T-helper 17 cell (primary cell): ENCODE measurements at regions not wholly inside any gene's neighbourhood (a gene's known extent, or its start where the extent isn't known, plus 50 kb on each side); places are given as distances from the start of the nearest gene placed in this dataset.
"Not testable (repeated sequence)": the region's sequence is repeated elsewhere in the genome, so short reads cannot be mapped to it uniquely, and the experiment has no call there.

Experiments
- ATAC-seq: fragments of 150-1000 bp; cut with Tn5 transposase; 2 replicates; pipeline ENCODE4 v1.10.0; 2021; ENCODE audit warnings: mild to moderate bottlenecking, moderate library complexity
- DNase-seq, 3 donors: peaks; one replicate each; pipeline versions ENCODE4 v3.0.0 to v3.0.0-alpha.2; 2020 to 2021
- H3K9me3 ChIP-seq: one replicate; pipeline ENCODE4 v1.7.0; 2013; ENCODE audit warnings: low read length, mild to moderate bottlenecking; ENCODE audit not compliant: control insufficient read depth, poor library complexity, severe bottlenecking
- H3K27ac Mint-ChIP-seq: one replicate; pipeline ENCODE4 v1.8.0; 2022; ENCODE audit warnings: mild to moderate bottlenecking, moderate library complexity, mixed read lengths
- H3K27me3 Mint-ChIP-seq: one replicate; pipeline ENCODE4 v1.8.0; 2022; ENCODE audit warnings: mixed read lengths
- H3K36me3 Mint-ChIP-seq: one replicate; pipeline ENCODE4 v1.8.0; 2022; ENCODE audit warnings: low read depth, mixed read lengths
- H3K4me1 Mint-ChIP-seq: one replicate; pipeline ENCODE4 v1.8.0; 2022; ENCODE audit warnings: mild to moderate bottlenecking, mixed read lengths
- H3K4me3 Mint-ChIP-seq: one replicate; pipeline ENCODE4 v1.8.0; 2022; ENCODE audit warnings: mild to moderate bottlenecking, moderate library complexity, mixed read lengths

DNA sequence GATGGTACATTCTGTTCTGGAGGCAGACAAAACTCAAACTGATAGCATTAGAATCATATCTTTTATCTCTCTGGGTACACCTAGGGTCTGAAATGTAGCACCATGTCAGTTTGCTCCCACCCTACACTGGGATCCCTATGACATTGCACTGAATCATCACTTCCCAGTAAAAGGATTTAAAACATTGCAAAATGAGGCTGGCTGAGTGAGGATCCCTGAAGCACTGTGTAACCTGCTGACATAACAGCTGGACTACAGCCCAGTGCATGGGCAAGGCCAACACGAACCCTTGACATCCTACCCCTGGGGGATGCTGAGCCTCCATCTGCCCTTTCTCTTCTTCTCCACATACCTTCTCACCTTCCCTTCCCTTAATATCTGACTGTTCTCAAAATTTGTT, 253.2 kb downstream of the TTC32 start:
- Mint-ChIP-seq H3K36me3 (no peaks in the 10 kb centered on the region), H3K27me3 (peaks cover 18% of the 10 kb centered on the region), H3K4me3 (no peak overlapping the region), H3K4me1 (no peaks in the 10 kb centered on the region), H3K27ac (no peak overlapping the region)
- H3K9me3 ChIP-seq = no peaks in the 10 kb centered on the region
- DNase-seq (no peak), ATAC-seq (no peak)

DNA sequence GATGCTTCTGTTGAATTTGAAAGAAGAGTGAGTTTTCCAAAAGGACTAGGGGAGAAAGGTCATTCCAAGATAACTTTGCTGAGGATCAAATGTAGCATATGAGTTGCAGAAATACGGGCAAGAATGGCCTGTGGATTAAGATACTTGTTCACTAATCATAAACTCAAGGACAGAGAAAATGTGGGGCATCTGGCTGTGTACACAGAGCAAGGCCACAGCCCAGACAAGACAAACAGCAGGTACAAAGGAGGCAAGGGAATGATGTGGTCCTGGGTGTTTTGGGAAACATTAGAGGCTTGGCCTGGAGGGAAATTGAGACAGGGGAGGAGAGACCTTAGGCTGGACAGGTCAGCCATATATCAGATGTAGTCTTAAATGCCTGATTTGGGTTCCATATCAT, 254.8 kb downstream of the TTC32 start:
- Mint-ChIP-seq H3K4me3 (no peak overlapping the region), H3K4me1 (no peaks in the 10 kb centered on the region), H3K27me3 (peaks cover 8% of the 10 kb centered on the region), H3K36me3 (no peaks in the 10 kb centered on the region), H3K27ac (no peak overlapping the region)
- no peak for ATAC-seq
- no peaks in the 10 kb centered on the region for H3K9me3 ChIP-seq
- DNase-seq = no peak

DNA sequence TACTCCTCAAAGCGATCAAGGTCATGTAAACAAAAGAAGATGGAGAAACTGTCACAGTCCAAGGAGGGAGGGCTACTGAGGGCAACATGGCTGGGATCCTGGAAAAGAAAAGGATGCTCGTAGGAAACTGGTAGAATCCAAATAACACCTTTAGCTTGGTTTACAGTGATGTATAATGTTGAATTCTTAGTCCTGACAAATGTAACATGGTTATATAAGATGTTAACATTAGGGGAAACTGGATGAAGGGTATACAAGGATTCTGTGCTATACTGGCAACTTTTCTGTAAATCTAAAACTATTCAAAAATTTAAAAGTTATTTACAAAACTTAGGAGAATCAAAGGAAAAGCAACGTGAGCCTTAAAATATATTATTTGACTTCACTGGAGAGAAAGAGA, 257.0 kb downstream of the TTC32 start:
- no peak for ATAC-seq
- H3K4me3 Mint-ChIP-seq = no peak overlapping the region
- no peaks in the 10 kb centered on the region for H3K9me3 ChIP-seq
- no peak for DNase-seq
- no peaks in the 10 kb centered on the region for H3K36me3 Mint-ChIP-seq
- H3K27ac Mint-ChIP-seq = no peak overlapping the region
- no peaks in the 10 kb centered on the region for H3K4me1 Mint-ChIP-seq
- H3K27me3 Mint-ChIP-seq = no peaks in the 10 kb centered on the region

DNA sequence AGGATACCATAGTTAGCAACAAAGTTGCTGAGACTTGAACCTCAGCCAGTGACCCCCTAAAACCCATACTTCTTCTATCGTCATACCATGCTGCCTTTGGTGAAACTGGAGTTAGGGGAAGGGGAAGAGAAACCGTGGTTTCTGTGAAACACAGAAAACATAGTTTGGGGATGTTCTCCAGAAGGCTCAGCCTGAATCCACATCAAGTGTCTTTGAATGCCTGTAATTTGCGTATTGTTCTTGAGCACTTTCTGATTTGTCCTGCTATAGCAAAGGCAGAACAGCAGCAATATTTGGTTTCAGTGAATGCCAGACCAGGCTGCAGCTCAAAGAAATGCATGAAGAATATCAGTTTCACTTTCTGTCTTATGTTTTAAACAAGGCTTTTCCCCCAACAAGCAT, 258.7 kb downstream of the TTC32 start:
- H3K9me3 ChIP-seq = no peaks in the 10 kb centered on the region
- Mint-ChIP-seq H3K27ac (no peak overlapping the region), H3K36me3 (no peaks in the 10 kb centered on the region), H3K4me1 (no peaks in the 10 kb centered on the region), H3K27me3 (no peaks in the 10 kb centered on the region), H3K4me3 (no peak overlapping the region)
- no peak for DNase-seq
- ATAC-seq = no peak

DNA sequence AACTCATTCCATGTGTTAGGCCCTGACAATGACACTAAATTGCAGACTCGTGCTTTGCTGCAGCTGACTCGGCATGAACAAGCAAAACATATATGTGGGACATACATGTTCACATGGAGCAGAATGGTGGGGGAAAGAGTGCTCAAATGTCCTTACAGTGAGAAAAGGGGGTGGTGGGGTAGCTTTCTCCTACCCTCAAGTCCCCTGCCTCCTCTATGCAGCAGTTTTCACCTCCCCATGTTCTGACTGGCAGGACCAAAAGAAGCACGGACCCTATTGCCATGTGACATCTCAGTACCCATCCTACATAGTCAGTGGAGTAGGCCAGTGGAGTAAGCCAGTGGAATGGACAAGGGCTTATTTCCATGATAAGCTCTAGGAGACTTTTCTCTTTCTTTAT, 259.3 kb downstream of the TTC32 start:
- no peak for ATAC-seq
- no peak overlapping the region for H3K27ac Mint-ChIP-seq
- H3K4me3 Mint-ChIP-seq = no peak overlapping the region
- no peaks in the 10 kb centered on the region for H3K36me3 Mint-ChIP-seq
- no peak for DNase-seq
- no peaks in the 10 kb centered on the region for H3K9me3 ChIP-seq
- no peaks in the 10 kb centered on the region for H3K27me3 Mint-ChIP-seq
- no peaks in the 10 kb centered on the region for H3K4me1 Mint-ChIP-seq

DNA sequence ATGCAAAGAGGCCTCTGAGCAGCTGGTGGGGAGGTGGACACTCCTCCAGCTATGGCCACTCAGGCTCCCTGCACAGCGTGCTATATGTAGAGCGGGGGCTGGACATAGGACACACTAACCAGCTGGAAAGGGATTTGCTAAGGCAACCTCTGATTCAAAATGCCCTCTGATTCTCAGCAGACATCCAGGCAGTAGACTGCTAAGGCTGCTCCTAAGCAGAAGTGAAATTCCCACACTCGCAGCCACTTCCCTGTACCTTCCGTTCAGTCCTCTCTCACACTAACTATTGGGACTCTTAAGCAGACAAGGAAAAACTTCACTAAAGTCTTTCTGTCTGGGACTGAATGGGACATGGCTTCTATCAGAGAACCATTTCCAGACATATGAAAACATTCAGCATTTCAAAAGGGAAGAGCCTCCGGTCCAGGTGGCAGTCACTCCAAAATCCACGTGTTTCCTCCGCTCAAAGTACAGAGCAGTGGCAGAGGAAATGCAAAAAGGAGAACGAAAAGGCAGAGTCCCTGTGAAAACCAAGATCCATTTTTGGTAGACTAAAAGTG, 265.8 kb downstream of the TTC32 start:
- Mint-ChIP-seq H3K4me1 (peaks cover 2% of the 10 kb centered on the region), H3K27ac (no peak overlapping the region), H3K4me3 (no peak overlapping the region), H3K27me3 (peaks cover 12% of the 10 kb centered on the region), H3K36me3 (no peaks in the 10 kb centered on the region)
- H3K9me3 ChIP-seq = no peaks in the 10 kb centered on the region
- DNase-seq (no peak), ATAC-seq (no peak)

DNA sequence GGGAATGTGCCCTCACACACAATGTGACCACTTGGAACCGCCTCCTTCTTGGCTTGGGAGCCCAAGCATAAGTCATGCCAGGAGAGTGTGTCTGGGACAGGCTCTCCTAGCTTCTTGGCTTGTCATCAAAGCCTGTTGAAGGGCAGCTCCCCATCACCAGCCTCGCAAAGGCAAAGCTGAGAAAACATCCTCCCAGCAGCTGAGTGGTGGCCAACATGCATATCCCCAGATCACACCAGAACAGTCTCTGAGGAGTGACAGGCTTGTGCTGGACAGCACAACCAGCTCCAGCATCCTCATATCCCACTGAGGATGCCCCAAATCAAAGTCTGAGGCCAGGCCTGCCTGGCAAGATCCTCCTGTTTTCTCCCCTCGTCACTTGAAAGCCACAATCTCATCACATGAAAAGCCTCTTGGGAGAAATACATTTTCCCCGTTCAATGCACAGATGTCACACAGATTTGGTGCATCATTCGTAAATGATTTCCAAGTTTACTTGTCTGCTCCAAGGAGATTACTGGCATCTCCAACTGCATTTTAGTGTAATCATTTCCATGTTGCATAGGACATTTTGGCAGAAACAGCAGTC, 269.3 kb downstream of the TTC32 start:
- no peak for ATAC-seq
- no peaks in the 10 kb centered on the region for H3K9me3 ChIP-seq
- H3K4me1 Mint-ChIP-seq = peaks cover 2% of the 10 kb centered on the region
- H3K27me3 Mint-ChIP-seq = peaks cover 12% of the 10 kb centered on the region
- no peak overlapping the region for H3K27ac Mint-ChIP-seq
- H3K36me3 Mint-ChIP-seq = no peaks in the 10 kb centered on the region
- H3K4me3 Mint-ChIP-seq = no peak overlapping the region
- DNase-seq = no peak

DNA sequence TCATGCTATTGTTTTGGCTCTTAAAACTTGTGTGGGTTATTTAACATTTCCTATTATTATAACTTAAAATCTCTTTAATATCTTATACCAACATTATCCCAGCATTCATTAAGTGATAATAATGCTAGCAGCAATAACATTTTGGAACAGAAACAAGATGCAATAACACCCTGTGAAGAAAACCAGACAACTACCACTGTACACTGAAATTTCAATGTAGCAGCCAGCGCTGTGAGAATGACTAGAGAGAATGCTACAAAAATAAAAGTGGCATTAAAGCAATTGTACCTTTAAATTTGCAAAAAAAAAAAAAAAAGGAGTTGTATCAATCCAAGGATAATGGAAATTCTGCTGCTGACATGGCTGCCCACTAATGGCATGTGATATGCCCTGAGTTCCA, 269.9 kb downstream of the TTC32 start:
- ATAC-seq = no peak
- H3K9me3 ChIP-seq = no peaks in the 10 kb centered on the region
- Mint-ChIP-seq H3K27me3 (peaks cover 12% of the 10 kb centered on the region), H3K4me1 (peaks cover 2% of the 10 kb centered on the region), H3K4me3 (no peak overlapping the region), H3K27ac (no peak overlapping the region), H3K36me3 (no peaks in the 10 kb centered on the region)
- DNase-seq = no peak

DNA sequence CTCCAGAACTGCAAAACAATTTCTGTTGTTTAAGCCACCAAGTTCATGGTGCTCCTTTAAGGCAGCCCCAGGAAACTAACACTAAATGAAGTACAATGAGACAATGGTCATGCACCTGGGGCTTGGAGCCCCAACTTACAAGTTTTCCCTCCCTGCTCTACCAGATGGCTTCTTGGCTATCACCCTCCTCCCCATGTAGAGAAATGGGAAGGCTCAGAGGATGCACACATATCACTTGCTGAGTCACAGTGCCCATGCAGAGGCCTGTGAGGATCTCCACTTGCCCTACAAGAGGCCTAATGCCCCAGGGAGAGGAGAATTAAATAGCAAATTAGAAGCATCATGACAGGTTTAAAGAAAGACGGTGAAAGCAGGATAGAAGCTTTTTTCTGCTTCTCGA, 270.9 kb downstream of the TTC32 start:
- H3K27ac Mint-ChIP-seq = no peak overlapping the region
- H3K27me3 Mint-ChIP-seq = peaks cover 4% of the 10 kb centered on the region
- no peak for ATAC-seq
- no peak for DNase-seq
- H3K36me3 Mint-ChIP-seq = no peaks in the 10 kb centered on the region
- no peaks in the 10 kb centered on the region for H3K9me3 ChIP-seq
- H3K4me3 Mint-ChIP-seq = no peak overlapping the region
- no peaks in the 10 kb centered on the region for H3K4me1 Mint-ChIP-seq

DNA sequence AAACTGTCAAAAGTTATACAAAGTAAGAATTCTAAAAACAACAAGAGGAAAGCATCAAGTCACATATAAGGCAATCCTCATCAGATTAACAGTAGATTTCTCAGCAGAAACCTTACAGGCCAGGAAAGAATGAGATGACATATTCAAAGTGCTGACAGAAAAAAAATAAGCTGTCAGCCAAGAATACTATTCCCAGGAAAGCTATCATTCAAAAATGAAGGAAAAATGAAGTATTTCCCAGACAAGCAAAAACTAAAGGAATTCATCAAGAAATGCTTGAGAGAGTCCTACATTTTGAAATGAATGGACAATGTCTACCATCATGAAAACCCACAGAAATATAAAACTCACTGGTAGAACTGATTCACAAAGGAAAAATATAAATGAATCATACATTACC, 268.9 kb upstream of the OSR1 start:
- H3K9me3 ChIP-seq = no peaks in the 10 kb centered on the region
- ATAC-seq (no peak), DNase-seq (no peak)
- H3K4me3 Mint-ChIP-seq = no peak overlapping the region
- H3K27me3 Mint-ChIP-seq = no peaks in the 10 kb centered on the region
- no peaks in the 10 kb centered on the region for H3K36me3 Mint-ChIP-seq
- no peak overlapping the region for H3K27ac Mint-ChIP-seq
- H3K4me1 Mint-ChIP-seq = no peaks in the 10 kb centered on the region

DNA sequence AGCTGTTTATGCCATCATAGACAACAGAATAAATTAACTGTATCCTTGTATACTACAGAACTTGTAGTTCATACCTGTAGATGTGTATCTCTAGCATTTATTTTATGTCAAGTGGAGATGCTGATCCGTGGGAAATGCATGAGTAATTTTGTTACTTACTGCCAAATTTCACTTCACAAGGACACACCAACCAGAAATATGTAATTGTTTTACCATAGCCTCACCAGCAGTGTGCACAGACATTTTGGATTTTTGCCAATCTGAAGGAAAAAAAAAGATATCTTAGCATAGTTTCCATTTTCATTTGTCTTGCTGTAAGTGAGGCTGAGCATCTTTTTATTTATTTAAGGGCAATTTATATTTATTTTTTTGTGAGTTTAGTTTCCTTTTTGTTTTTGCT, 265.1 kb upstream of the OSR1 start:
- H3K36me3 Mint-ChIP-seq = no peaks in the 10 kb centered on the region

DNA sequence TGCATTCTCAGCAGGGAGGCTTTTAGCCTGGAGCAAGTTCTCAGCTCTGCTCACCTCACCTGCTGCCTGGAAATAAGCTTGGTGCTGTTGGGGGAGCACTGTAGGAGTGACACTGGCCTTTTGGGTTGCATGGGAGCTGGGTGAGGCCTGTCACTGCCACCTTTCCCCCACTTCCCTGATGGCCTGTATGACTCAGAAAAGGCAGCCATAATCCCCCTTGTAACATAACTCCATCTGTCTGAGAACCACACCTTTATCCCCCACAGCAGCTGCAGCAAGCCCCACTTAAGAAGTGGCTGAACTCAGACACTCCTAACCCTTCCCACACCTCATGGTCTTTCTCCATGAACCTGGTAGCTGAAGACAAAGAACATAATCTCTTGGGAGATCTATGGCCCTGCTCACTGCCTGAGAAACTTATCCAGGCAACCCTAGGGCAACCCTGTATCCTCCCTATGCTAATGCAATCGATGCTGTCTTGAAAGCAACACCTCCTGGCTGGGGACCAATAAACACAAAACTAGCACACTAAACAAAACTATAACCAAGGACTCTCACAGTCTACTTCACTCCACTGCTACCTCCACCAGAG, 258.9 kb upstream of the OSR1 start:
- Mint-ChIP-seq H3K4me3 (no peak overlapping the region), H3K4me1 (no peaks in the 10 kb centered on the region), H3K27me3 (no peaks in the 10 kb centered on the region), H3K36me3 (no peaks in the 10 kb centered on the region), H3K27ac (no peak overlapping the region)
- peaks cover 4% of the 10 kb centered on the region for H3K9me3 ChIP-seq
- DNase-seq (no peak), ATAC-seq (no peak)

More for the DNA sequence above, 265.1 kb upstream of the OSR1 start:
- ATAC-seq = no peak
- DNase-seq = no peak
- H3K27ac Mint-ChIP-seq = no peak overlapping the region
- no peak overlapping the region for H3K4me3 Mint-ChIP-seq
- H3K9me3 ChIP-seq = no peaks in the 10 kb centered on the region
- no peaks in the 10 kb centered on the region for H3K4me1 Mint-ChIP-seq
- no peaks in the 10 kb centered on the region for H3K27me3 Mint-ChIP-seq

DNA sequence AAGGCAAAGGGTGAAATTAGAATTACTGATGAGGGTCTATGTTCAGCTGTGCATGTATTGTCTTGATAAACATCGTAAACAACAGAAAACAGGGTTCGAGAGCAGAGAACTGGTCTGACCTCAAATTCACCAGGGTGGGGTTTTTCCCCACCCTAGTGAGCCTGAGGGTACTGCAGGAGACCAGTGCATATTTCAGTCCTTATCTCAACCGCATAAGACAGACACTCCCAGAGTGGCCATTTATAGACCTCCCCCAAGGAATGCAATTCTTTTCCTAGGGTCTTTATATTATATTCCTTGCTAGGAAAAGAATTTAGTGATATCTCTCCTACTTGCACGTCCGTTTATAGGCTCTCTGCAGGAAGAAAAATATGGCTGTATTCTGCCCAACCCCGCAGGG, 257.0 kb upstream of the OSR1 start:
- not testable (repeated sequence) for DNase-seq, H3K4me1 Mint-ChIP-seq, H3K9me3 ChIP-seq, H3K27me3 Mint-ChIP-seq, ATAC-seq, H3K27ac Mint-ChIP-seq, H3K4me3 Mint-ChIP-seq, H3K36me3 Mint-ChIP-seq

DNA sequence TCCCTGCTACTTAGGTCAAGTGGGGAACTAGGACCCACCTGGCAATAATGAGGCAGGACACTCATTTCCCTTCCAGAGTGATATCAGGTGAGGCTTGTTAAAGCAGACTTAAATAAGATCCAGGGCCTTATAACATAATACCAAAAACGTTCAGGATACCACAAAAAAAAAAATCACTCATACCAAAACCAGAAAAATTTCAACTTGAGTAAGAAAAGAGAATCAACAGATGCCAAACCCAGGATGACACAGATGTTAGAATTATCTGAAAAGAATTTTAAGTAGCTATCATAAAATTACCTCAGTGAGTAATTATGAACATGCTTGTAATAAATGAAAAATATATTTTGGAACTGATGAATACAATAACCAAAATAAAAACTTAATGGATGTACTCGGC, 255.6 kb upstream of the OSR1 start:
- ATAC-seq = no peak
- no peaks in the 10 kb centered on the region for H3K27me3 Mint-ChIP-seq
- peaks cover 4% of the 10 kb centered on the region for H3K9me3 ChIP-seq
- no peak overlapping the region for H3K27ac Mint-ChIP-seq
- no peaks in the 10 kb centered on the region for H3K36me3 Mint-ChIP-seq
- no peaks in the 10 kb centered on the region for H3K4me1 Mint-ChIP-seq
- H3K4me3 Mint-ChIP-seq = no peak overlapping the region
- DNase-seq = no peak
